Endothelial cell of umbilical vein (primary cell): ENCODE measurements at regions not wholly inside any gene's neighbourhood (a gene's known extent, or its start where the extent isn't known, plus 50 kb on each side); places are given as distances from the start of the nearest gene placed in this dataset.

ENCODE experiments used
- BruUV-seq: library from RNA; stranded (reverse); fragments of 400-500 nt; replicated peaks from 2 replicates; lab custom pipeline; 2021; lab: Mats Ljungman, UMichigan
- CTCF ChIA-PET: fragments of 300-600, 350-600 bp; sonication (Branson Sonifier 250); formaldehyde crosslinking; loops from one replicate; lab custom pipeline; 2021; ENCODE audit warnings: antibody characterized with exemption, inconsistent platforms; lab: Charles Lee
- POLR2A ChIA-PET: fragments of 300-600, 350-600 bp; sonication (Branson Sonifier 250); formaldehyde crosslinking; loops from one replicate; lab custom pipeline; 2021; ENCODE audit warnings: antibody characterized with exemption, inconsistent platforms; lab: Charles Lee
- DNase-seq: peaks from one replicate; pipeline ENCODE4 v3.0.0-alpha.2; 2011; ENCODE audit warnings: low read depth, low spot score
- FAIRE-seq: peaks from 2 replicates; lab custom pipeline; 2011; peaks lifted over from hg19 to GRCh38; lab: Jason Lieb, UNC
- H2AFZ ChIP-seq: 2 replicates; pipeline ENCODE4 v1.6.0; 2012; ENCODE audit warnings: low read depth, low read length, control low read depth, inconsistent platforms
- H3K27ac ChIP-seq: 2 replicates; pipeline ENCODE4 v1.5.1; 2011; ENCODE audit warnings: low read depth, mild to moderate bottlenecking, control low read depth, low read length, moderate library complexity; ENCODE audit not compliant: insufficient read depth
- H3K27me3 ChIP-seq, 2 experiments: 2 replicates each; pipeline versions ENCODE4 v1.6.0 to v1.6.1; 2011; ENCODE audit warnings: low read length in 2 of 2, mixed read lengths in 1 of 2; ENCODE audit not compliant: control insufficient read depth in 2 of 2, insufficient read depth in 2 of 2
- H3K36me3 ChIP-seq, 2 experiments: 2 replicates in 1 of 2; 3 replicates in 1 of 2; pipeline ENCODE4 v1.5.1; 2011; ENCODE audit warnings: low read length in 2 of 2, mild to moderate bottlenecking in 1 of 2, moderate library complexity in 1 of 2; ENCODE audit not compliant: control insufficient read depth in 2 of 2, insufficient read depth in 2 of 2; ENCODE audit errors: extremely low read depth in 1 of 2
- H3K4me1 ChIP-seq: 3 replicates; pipeline ENCODE4 v1.5.1; 2011; ENCODE audit warnings: mild to moderate bottlenecking, low read length; ENCODE audit not compliant: control insufficient read depth, insufficient read depth; ENCODE audit errors: extremely low read depth
- H3K4me2 ChIP-seq: 2 replicates; pipeline ENCODE4 v1.6.1; 2011; ENCODE audit warnings: low read length, control low read depth, mixed read lengths; ENCODE audit not compliant: insufficient read depth
- H3K4me3 ChIP-seq, 3 experiments: fragments of 200-600 bp in 1 of 3; sonication (generic), shearing (Covaris generic) in 1 of 3; replicated peaks in 1 of 3; 2 replicates each; pipeline ENCODE4 v1.5.1; 2011 to 2016; ENCODE audit warnings: control low read depth in 3 of 3, low read length in 3 of 3, mild to moderate bottlenecking in 2 of 3, inconsistent platforms in 1 of 3, low read depth in 1 of 3, moderate library complexity in 1 of 3; ENCODE audit not compliant: insufficient read depth in 1 of 3
- H3K79me2 ChIP-seq: 2 replicates; pipeline ENCODE4 v1.6.0; 2012; ENCODE audit warnings: low read length, inconsistent platforms; ENCODE audit not compliant: control insufficient read depth, insufficient read depth
- H3K9ac ChIP-seq: replicated peaks from 2 replicates; pipeline ENCODE3; 2011; ENCODE audit warnings: low read length, control low read depth; ENCODE audit not compliant: insufficient read depth; ENCODE audit errors: extremely low read depth
- H3K9me1 ChIP-seq: replicated peaks from 3 replicates; pipeline ENCODE4 v1.6.0; 2011; ENCODE audit warnings: mild to moderate bottlenecking, low read length; ENCODE audit not compliant: control insufficient read depth, insufficient read depth; ENCODE audit errors: extremely low read depth
- H3K9me3 ChIP-seq: replicated peaks from 2 replicates; pipeline ENCODE4 v1.5.1; 2012; ENCODE audit warnings: low read length, inconsistent platforms; ENCODE audit not compliant: control insufficient read depth, insufficient read depth
- H4K20me1 ChIP-seq: replicated peaks from 2 replicates; pipeline ENCODE3; 2011; ENCODE audit warnings: mild to moderate bottlenecking, low read length; ENCODE audit not compliant: control insufficient read depth, insufficient read depth; ENCODE audit errors: extremely low read depth
- EZH2 ChIP-seq: IDR thresholded peaks from 2 replicates; pipeline ENCODE4 v1.6.1; 2012; ENCODE audit warnings: borderline replicate concordance, low read depth, mild to moderate bottlenecking, moderate library complexity, low read length, inconsistent platforms; ENCODE audit not compliant: severe bottlenecking
- FOS ChIP-seq: IDR thresholded peaks from 2 replicates; pipeline ENCODE4 v1.6.1; 2011; ENCODE audit warnings: mild to moderate bottlenecking, low read length, moderate library complexity, borderline replicate concordance; ENCODE audit not compliant: insufficient read depth
- GATA2 ChIP-seq: IDR thresholded peaks from 2 replicates; pipeline ENCODE4 v1.7.0; 2011; ENCODE audit warnings: low read depth, mild to moderate bottlenecking, moderate library complexity, mixed read lengths, low read length; ENCODE audit not compliant: insufficient read length, insufficient read depth
- JUN ChIP-seq: IDR thresholded peaks from 2 replicates; pipeline ENCODE4 v1.6.1; 2011; ENCODE audit warnings: borderline replicate concordance, low read depth; ENCODE audit not compliant: insufficient read length, insufficient read depth
- MYC ChIP-seq: IDR thresholded peaks from one replicate; pipeline ENCODE4 v1.6.1; 2011; ENCODE audit warnings: mild to moderate bottlenecking, low read depth, low read length
- POLR2A ChIP-seq: IDR thresholded peaks from 2 replicates; pipeline ENCODE4 v1.6.1; 2012; ENCODE audit warnings: low read depth, mild to moderate bottlenecking, control low read depth, low read length
- POLR2AphosphoS5 ChIP-seq: IDR thresholded peaks from 2 replicates; pipeline ENCODE4 v1.6.1; 2012; ENCODE audit warnings: low read depth, mild to moderate bottlenecking, control low read depth, low read length, moderate library complexity; ENCODE audit not compliant: insufficient read depth
- dilution Hi-C: fragments of 300-500 bp; cut with MboI; formaldehyde crosslinking; loops from one replicate; pipeline ENCODE4 v1.15.0; 2019; ENCODE audit warnings: low sequenced_read_pairs; ENCODE audit not compliant: extremely low pct_ligation_motif_present
- intact Hi-C: fragments of 100-400 bp; cut with micrococcal nuclease; formaldehyde crosslinking; loops from one replicate; pipeline ENCODE4 v1.10.0; 2022

DNA sequence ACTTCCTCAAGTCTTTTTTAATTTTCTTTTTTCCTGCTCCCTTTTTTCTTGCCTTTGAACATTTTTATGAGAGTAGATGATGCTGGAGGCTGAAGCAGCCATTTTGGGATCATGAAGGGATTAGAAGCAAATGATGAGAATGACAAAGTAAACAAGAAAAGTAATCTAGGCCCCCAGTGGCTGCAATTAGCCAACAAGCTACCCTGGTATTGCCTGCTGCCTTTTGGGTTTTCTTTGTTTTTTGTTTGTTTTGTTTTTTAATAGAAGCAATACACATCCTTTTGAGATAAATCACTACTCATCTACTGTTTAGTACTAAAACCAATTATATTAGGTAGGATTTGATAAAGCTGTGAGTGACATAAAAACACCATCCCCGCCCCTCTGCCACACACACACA, 280.7 kb upstream of the ADGRL2 start:
- dilution Hi-C loops (no loop called here), intact Hi-C loops (no loop called here)
- no peak for TF ChIP-seq POLR2AphosphoS5
- no peak for TF ChIP-seq POLR2A
- TF ChIP-seq JUN, result no peak
- no peak for TF ChIP-seq FOS
- TF ChIP-seq GATA2, result no peak
- TF ChIP-seq EZH2, result no peak
- TF ChIP-seq MYC, result no peak
- H3K4me1 ChIP-seq, result no peaks in the 10 kb centered on the region
- no peak for FAIRE-seq
- no peak overlapping the region for H3K9ac ChIP-seq
- ChIA-PET CTCF (no interaction called here), POLR2A (no interaction called here)
- no peaks in the 10 kb centered on the region for H3K79me2 ChIP-seq
- no peak overlapping the region for H2AFZ ChIP-seq
- no peaks in the 10 kb centered on the region for H3K9me1 ChIP-seq
- DNase-seq, result no peak
- no peaks in the 10 kb centered on the region for H4K20me1 ChIP-seq
- no peak overlapping the region for H3K4me3 ChIP-seq
- no TSS peak for BruUV-seq
- H3K27ac ChIP-seq, result no peak overlapping the region
- H3K36me3 ChIP-seq, result no peaks in the 10 kb centered on the region
- H3K9me3 ChIP-seq, result no peaks in the 10 kb centered on the region
- H3K27me3 ChIP-seq, result no peaks in the 10 kb centered on the region
- no peak overlapping the region for H3K4me2 ChIP-seq

DNA sequence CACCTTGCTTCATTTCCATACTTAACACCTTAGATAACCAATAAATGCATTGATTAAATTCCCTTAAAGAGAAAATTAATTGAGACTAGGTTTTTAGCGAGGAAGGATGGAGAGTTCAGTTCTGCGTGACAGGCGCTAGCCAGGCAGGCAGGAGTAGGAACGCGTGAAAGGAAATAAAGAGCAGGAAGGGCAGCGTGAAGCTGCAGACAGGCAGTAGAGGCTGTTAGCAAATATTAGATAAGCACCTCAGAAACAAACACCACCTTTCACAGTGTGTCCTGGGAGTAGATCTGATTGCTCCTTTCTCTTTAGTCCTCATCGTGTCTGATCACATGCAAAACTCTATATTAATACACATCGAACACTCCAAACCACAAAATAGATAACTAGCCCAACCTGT, 282.7 kb upstream of the ADGRL2 start:
- Histone ChIP-seq H3K4me3 (no peak overlapping the region), H3K27ac (no peak overlapping the region), H3K9ac (no peak overlapping the region), H3K4me1 (no peaks in the 10 kb centered on the region), H3K36me3 (no peaks in the 10 kb centered on the region), H2AFZ (no peak overlapping the region), H3K9me3 (no peaks in the 10 kb centered on the region), H3K4me2 (no peak overlapping the region), H3K27me3 (no peaks in the 10 kb centered on the region), H3K79me2 (no peaks in the 10 kb centered on the region), H4K20me1 (no peaks in the 10 kb centered on the region), H3K9me1 (no peaks in the 10 kb centered on the region)
- ChIA-PET CTCF (interaction anchor here (1.0 kb wide), 1 partner anchor 8 kb away, joined by 3 read pairs; no protein-coding TSS in a partner anchor), POLR2A (no interaction called here)
- no peak for TF ChIP-seq MYC
- no peak for TF ChIP-seq GATA2
- no peak for TF ChIP-seq FOS
- TF ChIP-seq POLR2A, result no peak
- DNase-seq (no peak), FAIRE-seq (no peak)
- dilution Hi-C loops, result no loop called here
- no TSS peak for BruUV-seq
- intact Hi-C loops, result no loop called here
